Right cardiac atrium (tissue), 5 donors: ENCODE measurements at regions not wholly inside any gene's neighbourhood (a gene's known extent, or its start where the extent isn't known, plus 50 kb on each side); places are given as distances from the start of the nearest gene placed in this dataset.

Experiments
- ATAC-seq, 2 donors: fragments of 200-7000 bp; cut with Tn5 transposase; one replicate each; pipeline versions ENCODE4 v1.8.0 to v1.9.1; 2020; ENCODE audit warnings: moderate library complexity in 2 of 2, mild to moderate bottlenecking in 1 of 2
- DNase-seq, 3 donors: peaks; one replicate each; pipeline ENCODE4 v3.0.0-alpha.2; 2020
- H3K27ac ChIP-seq: one replicate; pipeline ENCODE4 v1.5.1; 2013; ENCODE audit warnings: mild to moderate bottlenecking, low read length, control low read depth, moderate library complexity
- H3K27me3 ChIP-seq: one replicate; pipeline ENCODE4 v1.6.1; 2013; ENCODE audit not compliant: control insufficient read depth, insufficient read depth
- H3K4me1 ChIP-seq: one replicate; pipeline ENCODE4 v1.6.1; 2013; ENCODE audit warnings: low read length; ENCODE audit not compliant: control insufficient read depth, insufficient read depth
- H3K4me3 ChIP-seq: one replicate; pipeline ENCODE4 v1.5.1; 2013; ENCODE audit warnings: low read length, control low read depth
- H3K9me3 ChIP-seq: one replicate; pipeline ENCODE4 v1.6.1; 2013; ENCODE audit warnings: low read length; ENCODE audit not compliant: control insufficient read depth
- WGBS: extraction: QIAGEN DNeasy Blood & Tissue Kit; methylation state at CpG from one replicate; pipeline ENCODE4 v1.1.7; 2013; 5-methylcytosine and 5-hydroxymethylcytosine counted together
- intact Hi-C, 4 donors: fragments of 100-400 bp; cut with DNase I; formaldehyde crosslinking; loops; one replicate each; pipeline versions ENCODE4 v1.11.0 to v1.14.0; 2022 to 2023
- donor health status: healthy with polysubstance abuse.
- donor health status: DM: no; HTN: yes; CAD: no.
- donor health status: DM: no; HTN: no; CAD: no.
- donor health status: DM: no; HTN: yes; CAD: no; lungs with severe emphysema.
- donor health status: DM: yes; HTN: yes; CAD: no.

- no peak for DNase-seq
- H3K27ac ChIP-seq: no peak overlapping the region
- H3K9me3 ChIP-seq: no peaks in the 10 kb centered on the region
- WGBS: 66% methylated on average over 10 of the region's 10 CpGs
- H3K27me3 ChIP-seq: no peaks in the 10 kb centered on the region
- intact Hi-C loops: no loop called here
- H3K4me3 ChIP-seq: no peak overlapping the region
- no peaks in the 10 kb centered on the region for H3K4me1 ChIP-seq
- no peak for ATAC-seq
Observed at GRCh38 chr9:99377790-99378775, 156.0 kb downstream of the SEC61B start.

DNA sequence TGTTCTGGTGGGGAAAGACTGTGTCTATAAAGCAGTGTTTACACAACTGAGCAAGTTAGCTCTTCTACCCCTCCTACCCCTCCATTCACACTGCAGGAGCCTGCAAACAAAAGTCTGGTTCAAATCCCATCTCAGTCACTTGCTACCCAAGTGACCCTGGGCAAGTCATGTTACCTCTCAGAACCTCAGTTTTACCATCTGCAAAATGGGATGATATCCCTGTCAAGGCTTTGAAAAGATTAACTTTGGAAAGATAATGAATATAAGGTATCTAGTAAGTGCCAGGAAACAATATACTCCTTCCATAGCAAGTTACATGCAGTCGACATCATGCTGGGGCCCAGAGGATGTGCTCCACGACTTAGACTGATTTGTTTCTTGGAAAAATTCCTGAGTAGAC is 161.5 kb downstream of the SEC61B start:
- intact Hi-C loops: no loop called here
- Histone ChIP-seq H3K27me3 (no peaks in the 10 kb centered on the region), H3K27ac (no peak overlapping the region), H3K4me1 (no peaks in the 10 kb centered on the region), H3K9me3 (no peaks in the 10 kb centered on the region), H3K4me3 (no peak overlapping the region)
- 19% methylated on average over 2 of the region's 2 CpGs for WGBS
- DNase-seq (no peak), ATAC-seq (no peak)

GRCh38 chr9:99385215-99385614 is 163.1 kb downstream of the SEC61B start:
- DNase-seq (no peak), ATAC-seq (no peak)
- no peaks in the 10 kb centered on the region for H3K9me3 ChIP-seq
- no peaks in the 10 kb centered on the region for H3K4me1 ChIP-seq
- intact Hi-C loops: no loop called here
- 92% methylated on average over 4 of the region's 4 CpGs for WGBS
- H3K27me3 ChIP-seq: no peaks in the 10 kb centered on the region
- no peak overlapping the region for H3K4me3 ChIP-seq
- H3K27ac ChIP-seq: no peak overlapping the region

DNA sequence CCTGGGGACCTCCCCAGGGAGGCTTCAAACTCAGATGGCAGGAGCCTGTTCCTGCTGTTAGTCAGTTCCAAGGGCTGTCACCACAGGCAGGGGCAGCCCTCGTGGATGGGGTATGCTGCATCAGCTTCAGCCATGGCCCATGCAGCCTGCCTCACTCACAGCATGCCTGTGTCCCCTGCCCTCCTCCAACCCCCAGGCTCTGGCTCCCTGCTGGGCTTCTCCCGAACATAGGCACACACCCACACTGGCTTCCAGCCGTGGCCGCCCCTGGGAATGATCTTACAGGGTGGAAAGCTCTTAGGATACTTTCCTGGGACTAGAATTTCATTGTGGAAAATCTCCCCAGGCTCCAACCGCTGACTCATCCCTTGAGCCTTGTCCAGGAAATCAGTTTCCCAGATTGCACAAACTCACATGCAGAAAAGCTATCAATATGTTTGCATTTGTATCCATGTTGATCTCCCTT is 163.8 kb downstream of the SEC61B start:
- 43% methylated on average over 5 of the region's 5 CpGs for WGBS
- Histone ChIP-seq H3K27ac (no peak overlapping the region), H3K9me3 (no peaks in the 10 kb centered on the region), H3K4me1 (no peaks in the 10 kb centered on the region), H3K27me3 (no peaks in the 10 kb centered on the region), H3K4me3 (no peak overlapping the region)
- intact Hi-C loops: no loop called here
- DNase-seq (no peak), ATAC-seq (no peak)

- 71% methylated on average over 2 of the region's 2 CpGs for WGBS
- intact Hi-C loops: no loop called here
- Histone ChIP-seq H3K9me3 (no peaks in the 10 kb centered on the region), H3K4me1 (no peaks in the 10 kb centered on the region), H3K27me3 (no peaks in the 10 kb centered on the region), H3K27ac (no peak overlapping the region), H3K4me3 (no peak overlapping the region)
- DNase-seq: no peak
- ATAC-seq: no peak
Observed at GRCh38 chr9:99387431-99387830, 165.3 kb downstream of the SEC61B start.

DNA sequence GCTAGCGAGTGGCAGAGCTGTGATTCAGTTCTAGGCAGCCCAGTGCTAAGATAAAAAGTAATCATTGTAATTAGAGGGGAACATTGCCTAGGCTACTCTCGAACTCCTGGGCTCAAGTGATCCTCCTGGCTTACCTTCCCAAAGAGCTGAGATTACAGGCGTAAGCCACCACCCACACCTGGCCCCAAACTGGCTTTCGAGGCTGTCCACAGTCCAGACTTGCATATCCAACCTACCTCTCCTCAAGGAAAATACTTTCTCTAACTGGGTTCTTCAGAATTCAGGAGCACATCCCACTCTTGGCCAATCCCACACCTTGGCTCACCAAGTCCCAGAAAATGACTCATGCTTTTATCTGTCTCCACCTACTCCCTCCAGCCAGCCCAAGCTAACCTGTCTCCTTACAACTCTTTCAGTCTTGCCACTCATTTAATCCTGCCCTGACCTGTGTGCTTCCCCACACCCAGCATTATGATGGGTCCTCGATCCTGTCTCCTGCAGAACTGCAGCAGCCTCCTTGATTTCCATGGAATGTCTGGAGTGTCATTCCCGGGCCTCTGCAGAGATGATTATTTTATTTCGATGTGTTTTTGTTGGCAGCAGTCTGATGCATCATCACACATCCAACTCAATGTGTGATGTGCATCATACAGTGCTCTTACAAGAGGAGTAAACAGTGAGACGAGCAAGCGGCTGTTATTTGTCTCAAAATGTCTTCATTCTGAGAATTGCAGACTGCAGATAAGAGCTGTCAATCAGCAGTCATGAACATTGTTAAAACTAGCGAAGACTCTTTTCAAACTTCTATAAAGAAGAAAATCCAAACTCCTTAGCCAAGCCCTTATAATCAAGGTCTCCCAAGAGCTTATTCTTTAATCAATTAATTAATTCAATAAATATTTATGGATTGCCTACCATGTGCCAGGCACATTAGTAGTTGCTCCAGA is 167.3 kb downstream of the SEC61B start:
- ATAC-seq: peak in 1 of 2 donors; percentile 30
- intact Hi-C loops: no loop called here

GRCh38 chr9:99391937-99392594 is 170.0 kb downstream of the SEC61B start:
- H3K9me3 ChIP-seq: no peaks in the 10 kb centered on the region

More for the DNA sequence above, 167.3 kb downstream of the SEC61B start:
- Histone ChIP-seq H3K9me3 (no peaks in the 10 kb centered on the region), H3K27me3 (no peaks in the 10 kb centered on the region), H3K27ac (no peak overlapping the region), H3K4me3 (no peak overlapping the region), H3K4me1 (peaks cover 2% of the 10 kb centered on the region)
- 62% methylated on average over 10 of the region's 10 CpGs for WGBS
- no peak for DNase-seq

GRCh38 chr9:99392986-99393385 is 170.9 kb downstream of the SEC61B start:
- Histone ChIP-seq H3K4me1 (peaks cover 2% of the 10 kb centered on the region), H3K9me3 (no peaks in the 10 kb centered on the region), H3K27me3 (no peaks in the 10 kb centered on the region), H3K27ac (peak overlapping the region; percentile 62), H3K4me3 (no peak overlapping the region)
- WGBS: 91% methylated on average over 9 of the region's 9 CpGs
- no peak for ATAC-seq
- intact Hi-C loops: no loop called here
- no peak for DNase-seq

More at GRCh38 chr9:99391937-99392594, 170.0 kb downstream of the SEC61B start:
- Histone ChIP-seq H3K4me1 (peaks cover 2% of the 10 kb centered on the region), H3K27ac (peak overlapping the region; percentile 33), H3K27me3 (no peaks in the 10 kb centered on the region), H3K4me3 (no peak overlapping the region)
- WGBS: 17% methylated on average over 6 of the region's 6 CpGs
- ATAC-seq (peak; percentile 66 to 73), DNase-seq (no peak)
- intact Hi-C loops: no loop called here

- intact Hi-C loops: no loop called here
- DNase-seq: no peak
- no peak for ATAC-seq
- Histone ChIP-seq H3K4me3 (no peak overlapping the region), H3K4me1 (peaks cover 2% of the 10 kb centered on the region), H3K9me3 (no peaks in the 10 kb centered on the region), H3K27me3 (no peaks in the 10 kb centered on the region), H3K27ac (no peak overlapping the region)
- WGBS: 60% methylated on average over 3 of the region's 3 CpGs
Observed at GRCh38 chr9:99393993-99394392, 171.9 kb downstream of the SEC61B start.

DNA sequence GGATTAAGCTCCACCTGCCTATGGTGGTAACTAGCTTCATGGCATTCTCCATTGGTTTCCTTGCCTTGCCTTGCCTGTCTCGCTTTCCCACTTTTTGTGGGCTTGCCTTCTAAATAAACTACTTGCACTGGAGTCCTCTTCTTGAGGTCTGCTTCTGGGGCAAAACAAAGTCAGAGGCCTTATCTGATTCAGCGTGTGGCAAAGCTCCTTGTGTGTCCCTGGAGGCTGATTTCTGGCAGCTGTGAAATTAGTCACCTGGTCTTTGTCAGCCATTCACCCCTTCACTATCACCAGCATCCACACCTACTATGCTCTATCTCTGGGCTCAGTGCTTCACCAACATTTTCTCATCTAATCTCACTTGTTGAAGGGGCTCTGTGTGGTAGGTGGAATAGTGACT is 176.2 kb downstream of the SEC61B start:
- Histone ChIP-seq H3K4me3 (no peak overlapping the region), H3K27me3 (no peaks in the 10 kb centered on the region), H3K4me1 (peaks cover 3% of the 10 kb centered on the region), H3K27ac (no peak overlapping the region), H3K9me3 (no peaks in the 10 kb centered on the region)
- DNase-seq (no peak), ATAC-seq (no peak)
- intact Hi-C loops: no loop called here
- 50% methylated on average over 2 of the region's 2 CpGs for WGBS
